DMS153 treated with DMSO at 0.1 percent for 48 hours (cell line): ENCODE measurements at regions not wholly inside any gene's neighbourhood (a gene's known extent, or its start where the extent isn't known, plus 50 kb on each side); places are given as distances from the start of the nearest gene placed in this dataset.

ENCODE experiments used
- DNase-seq: peaks from one replicate; lab custom pipeline; 2025; ENCODE audit not compliant: unreplicated experiment; lab: John Stamatoyannopoulos, UW

DNA sequence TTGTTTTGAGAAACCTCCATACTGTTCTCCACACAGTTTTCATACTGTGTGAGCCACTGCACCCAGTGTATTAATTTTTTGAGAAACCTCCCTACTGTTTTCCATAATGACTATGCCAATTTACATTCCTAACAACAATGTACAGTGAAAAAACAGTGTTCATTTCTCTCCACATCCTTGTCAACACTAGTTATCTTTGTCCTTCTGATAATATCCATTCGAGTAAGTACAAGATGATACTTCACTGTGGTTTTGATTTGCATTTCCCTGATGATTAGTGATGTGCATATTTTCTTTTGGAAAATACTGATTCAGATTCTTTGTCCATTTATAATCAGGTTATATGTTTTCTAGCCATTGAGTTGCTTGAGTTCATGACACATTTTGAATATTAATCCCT lies 462.0 kb downstream of the CDH11 start:
- DNase-seq: no peak

- no peak for DNase-seq
Observed at GRCh38 chr16:64657316-64658011, 464.4 kb downstream of the CDH11 start.

DNA sequence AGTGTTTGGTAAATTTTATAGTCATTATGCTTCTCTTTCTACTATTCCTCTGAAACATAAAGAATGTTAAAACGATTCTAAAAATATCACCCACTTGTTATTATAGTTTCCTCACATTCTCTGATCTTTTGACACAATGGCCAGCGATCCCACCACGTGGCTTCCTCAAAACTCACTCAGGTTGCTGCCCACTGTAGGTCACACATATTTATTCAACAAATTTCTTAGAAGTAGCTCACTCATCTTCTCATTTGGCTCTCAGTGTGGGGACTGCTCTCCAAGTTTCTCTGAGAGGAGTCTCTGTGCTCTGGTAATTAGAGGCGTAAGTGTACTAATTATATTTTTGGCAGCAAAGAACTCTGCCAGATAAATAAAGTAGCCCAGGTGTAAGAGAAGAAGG lies 465.4 kb downstream of the CDH11 start:
- DNase-seq: no peak

GRCh38 chr16:64654178-64654577 lies 467.7 kb downstream of the CDH11 start:
- no peak for DNase-seq

GRCh38 chr16:64648282-64648681 lies 473.6 kb downstream of the CDH11 start:
- DNase-seq: no peak

DNA sequence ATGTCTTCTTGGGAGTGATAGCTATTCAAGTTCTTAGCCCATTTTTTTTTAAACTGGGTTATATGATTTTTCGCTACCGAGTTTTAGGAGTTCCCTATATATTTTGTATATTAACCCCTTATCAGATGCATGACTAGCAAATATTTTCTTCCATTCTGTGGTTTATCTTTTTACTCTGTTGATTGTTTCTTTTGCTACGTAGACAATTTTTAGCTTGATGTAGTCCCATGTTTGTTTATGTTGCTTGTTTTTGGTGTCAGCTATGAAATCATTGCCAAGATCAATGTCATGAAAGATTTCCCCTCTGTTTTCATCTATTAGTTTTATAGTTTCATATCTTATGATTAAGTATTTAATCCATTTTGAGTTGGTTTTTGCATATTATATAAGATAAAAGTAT lies 480.5 kb downstream of the CDH11 start:
- no peak for DNase-seq

DNA sequence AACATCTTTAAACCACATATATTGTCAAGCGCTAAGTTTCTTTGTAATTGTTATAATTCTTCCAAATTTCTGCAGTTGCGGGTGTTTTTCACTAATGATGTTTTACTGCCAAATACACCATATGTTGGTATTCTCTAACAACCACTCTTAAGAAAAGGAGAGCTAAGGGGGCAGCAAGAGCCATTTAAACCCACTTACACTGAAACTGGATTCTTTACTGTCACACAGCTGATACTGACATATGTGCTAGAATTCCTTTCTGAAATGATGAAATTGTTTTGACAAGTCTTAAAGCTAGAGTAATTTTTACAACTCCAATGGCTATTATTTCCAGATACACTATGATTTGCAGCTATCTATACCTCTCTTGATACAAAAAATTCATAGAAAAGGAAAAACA lies 483.1 kb downstream of the CDH11 start:
- DNase-seq: no peak

DNA sequence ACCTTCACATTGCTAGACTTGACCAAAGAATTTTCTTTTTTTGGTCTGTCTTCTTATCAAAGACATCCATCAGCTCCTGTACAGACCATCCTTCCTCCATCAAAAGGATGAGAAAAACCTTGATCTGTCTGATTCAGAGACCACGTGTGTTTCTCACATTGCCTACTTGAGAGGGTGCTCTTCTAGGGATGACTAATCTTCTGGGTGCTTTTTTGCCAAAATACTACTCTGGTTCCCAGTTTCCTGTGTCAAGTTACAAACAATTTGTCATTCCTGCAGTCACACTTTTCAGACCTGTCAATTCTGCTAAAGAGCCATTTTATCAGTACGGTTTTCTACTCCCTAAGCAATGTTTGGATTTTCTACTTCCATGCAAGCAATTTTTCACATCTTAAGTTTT lies 492.2 kb downstream of the CDH11 start:
- DNase-seq: no peak

- no peak for DNase-seq
Observed at GRCh38 chr16:64627781-64628180, 494.1 kb downstream of the CDH11 start.

- DNase-seq: no peak
Observed at GRCh38 chr16:64627288-64627687, 494.6 kb downstream of the CDH11 start.

GRCh38 chr16:64626776-64627175 lies 495.1 kb downstream of the CDH11 start:
- DNase-seq: no peak

DNA sequence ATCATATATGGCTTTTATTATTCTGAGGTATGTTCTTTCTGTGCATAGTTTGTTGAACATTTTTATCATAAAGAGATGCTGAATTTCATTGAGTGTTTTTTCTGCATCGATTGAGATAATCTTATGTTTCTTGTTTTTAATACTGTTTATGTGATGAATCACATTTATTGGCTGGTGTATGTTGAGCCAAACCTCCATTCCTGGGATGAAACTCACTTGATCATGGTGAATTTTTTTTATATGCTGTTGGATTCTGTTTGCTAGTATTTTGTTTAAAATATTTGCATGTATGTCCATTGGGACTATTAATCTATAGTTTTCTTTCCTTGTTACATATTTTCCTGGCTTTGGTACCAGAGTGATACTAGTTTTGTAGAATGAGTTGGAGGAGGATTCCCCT lies 500.2 kb downstream of the CDH11 start:
- DNase-seq: no peak

DNA sequence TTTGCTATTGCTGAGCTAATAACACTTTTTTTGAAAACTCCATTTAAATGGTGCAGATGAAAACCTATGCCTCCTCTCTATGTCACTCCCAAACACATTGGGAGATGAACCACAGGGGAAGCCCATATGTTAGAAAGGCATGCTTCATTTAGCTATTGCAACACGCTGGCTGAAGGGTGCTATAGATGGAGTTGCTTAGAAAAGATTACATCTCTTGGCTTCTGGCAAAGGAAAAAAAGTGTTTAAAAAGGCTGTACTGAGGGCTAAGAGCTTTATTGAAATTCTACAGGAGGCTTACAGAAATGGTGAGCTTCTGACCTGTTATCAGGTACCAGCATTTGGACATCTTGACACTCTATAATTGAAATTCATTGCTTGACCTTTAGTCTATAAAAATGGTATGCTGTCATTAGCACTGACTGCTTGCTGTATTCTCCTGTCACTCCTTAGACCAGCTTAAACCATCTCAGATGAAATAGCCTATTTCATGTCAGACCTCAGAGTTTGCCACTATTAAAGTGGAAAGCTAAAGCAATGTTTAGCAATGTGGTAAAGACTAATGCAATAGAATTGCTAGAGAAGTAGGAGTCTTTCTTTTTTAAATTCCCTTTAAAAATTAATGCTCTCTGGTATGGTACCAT lies 503.9 kb downstream of the CDH11 start:
- no peak for DNase-seq

DNA sequence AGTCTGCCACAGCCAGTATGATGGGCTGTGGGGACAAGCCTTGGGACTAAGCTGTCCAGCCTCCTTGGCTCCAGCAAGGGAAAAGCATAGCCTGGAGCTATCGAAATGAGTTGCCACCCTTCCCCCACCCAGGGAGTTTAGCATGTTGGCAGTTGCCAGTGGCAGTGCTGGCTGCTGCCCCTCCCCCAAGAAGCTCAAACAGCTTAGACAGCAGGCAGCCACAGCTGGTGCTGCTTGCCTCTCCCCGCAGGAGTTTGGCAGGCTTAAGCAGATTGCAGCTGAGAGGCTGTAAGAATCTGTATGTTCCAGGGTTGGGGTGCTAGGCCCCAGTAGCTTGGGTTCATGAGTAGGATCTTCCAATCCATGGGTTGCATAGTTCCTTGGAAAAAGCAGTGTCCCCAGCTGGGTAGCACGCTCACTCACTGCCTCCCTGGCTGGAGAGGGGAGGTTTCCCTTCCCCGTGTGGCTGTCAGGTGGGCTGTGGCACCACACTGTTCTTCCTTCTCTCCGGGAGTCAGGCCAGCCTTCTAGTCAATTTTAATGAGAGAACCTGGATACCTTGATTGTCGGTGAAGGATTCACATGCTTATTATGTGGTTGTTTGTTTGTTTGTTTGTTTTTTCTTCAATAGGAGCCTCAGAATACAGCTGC lies 506.1 kb downstream of the CDH11 start:
- DNase-seq: no peak

GRCh38 chr16:64596196-64596595 lies 525.7 kb downstream of the CDH11 start:
- DNase-seq: no peak

- no peak for DNase-seq
Observed at GRCh38 chr16:64590513-64590912, 531.4 kb downstream of the CDH11 start.

- DNase-seq: no peak
Observed at GRCh38 chr16:64589836-64590235, 532.0 kb downstream of the CDH11 start.

DNA sequence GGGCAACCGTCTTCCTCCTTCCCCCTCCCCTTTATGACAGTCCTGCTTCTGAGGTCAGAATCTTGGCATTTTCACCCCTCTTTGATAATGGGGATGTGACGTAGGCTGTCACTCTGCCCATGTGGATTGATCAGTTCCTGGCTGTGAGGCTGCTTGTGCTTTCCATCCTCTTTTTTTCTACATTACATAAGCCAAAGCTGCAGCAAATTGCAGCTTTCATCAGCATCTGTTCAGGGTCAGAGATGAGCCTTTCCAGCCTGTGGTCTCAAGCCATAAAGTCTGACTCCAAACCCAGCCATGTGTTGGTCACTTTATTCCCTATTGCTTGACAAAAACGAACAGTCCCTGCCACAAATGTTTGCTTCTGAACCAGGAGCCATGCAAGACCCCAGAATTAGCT lies 535.1 kb downstream of the CDH11 start:
- DNase-seq: no peak

DNA sequence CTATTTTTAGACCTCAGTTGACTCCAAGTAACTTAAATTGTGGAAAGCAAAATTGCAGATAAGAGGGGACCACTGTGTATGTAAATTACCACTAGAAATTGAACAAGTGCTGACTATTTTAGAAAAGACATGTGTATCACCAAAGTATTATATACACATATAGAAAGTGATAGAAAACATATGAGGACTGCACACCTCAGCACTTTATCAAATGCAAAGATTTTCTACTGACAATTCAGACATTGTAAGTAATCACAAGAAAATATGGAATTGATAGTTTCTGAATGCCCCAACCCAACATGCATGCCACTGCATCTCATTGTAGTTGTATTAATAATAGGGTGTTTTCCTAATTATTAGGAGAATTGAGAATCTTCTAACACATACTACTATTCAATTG lies 536.5 kb downstream of the CDH11 start:
- no peak for DNase-seq

DNA sequence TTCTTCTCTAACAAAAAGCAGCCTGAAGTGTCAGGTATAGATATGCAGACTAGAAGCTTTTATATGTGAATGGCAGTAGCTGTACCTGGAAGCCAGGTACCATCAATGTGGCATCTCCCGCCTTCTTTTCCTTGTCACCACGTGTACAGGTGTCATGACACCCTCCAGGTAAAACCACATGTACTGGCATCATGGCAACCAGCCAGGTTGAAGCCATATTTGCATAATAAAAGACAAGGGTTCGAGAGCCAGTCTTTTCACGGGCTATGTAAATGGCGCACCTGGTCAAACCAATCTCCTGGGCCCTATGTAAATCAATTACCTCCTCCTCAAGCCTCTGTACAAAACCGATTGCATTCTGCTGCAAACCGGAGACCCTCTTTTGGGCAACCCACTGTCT lies 541.3 kb downstream of the CDH11 start:
- DNase-seq: no peak

DNA sequence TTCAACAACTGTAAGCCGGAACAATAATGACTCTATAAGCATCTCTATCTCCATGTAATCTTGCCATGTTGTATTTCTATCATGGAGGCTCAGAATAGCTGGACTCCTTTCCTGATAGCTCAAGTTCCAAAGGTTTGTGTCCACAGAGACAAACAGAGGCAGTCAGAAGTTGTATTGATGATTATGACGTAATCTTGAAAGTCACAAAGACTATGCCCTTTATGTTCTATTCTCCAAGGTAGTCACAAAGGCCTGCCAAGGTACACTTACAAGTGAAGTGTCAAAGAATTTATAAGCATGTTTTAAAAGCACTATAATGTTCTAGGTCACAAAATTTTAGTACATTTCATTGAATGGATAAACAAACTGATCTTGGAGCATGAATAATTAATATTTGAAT lies 542.2 kb downstream of the CDH11 start:
- DNase-seq: no peak

DNA sequence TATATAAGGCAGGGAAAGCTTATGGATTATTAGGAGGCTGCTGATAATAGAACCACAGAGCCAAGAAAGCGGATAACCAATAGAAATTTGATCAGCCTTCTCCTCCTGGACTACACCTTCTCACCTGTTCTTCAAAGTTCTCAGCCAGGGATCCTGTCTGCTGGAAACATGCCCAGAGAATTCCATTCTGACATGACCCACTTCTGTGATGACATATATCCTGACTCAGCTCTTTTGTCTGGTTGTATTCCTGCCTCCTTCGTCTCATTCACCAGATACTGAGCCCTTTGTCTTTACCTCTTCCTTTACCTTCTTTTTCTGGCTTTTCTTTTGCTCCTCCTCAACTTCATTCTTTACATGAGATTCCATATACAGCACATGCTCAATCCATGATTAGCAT lies 576.1 kb downstream of the CDH11 start:
- no peak for DNase-seq

- DNase-seq: no peak
Observed at GRCh38 chr16:64544859-64545258, 577.0 kb downstream of the CDH11 start.
